AG04450 (cell line): ENCODE measurements at regions not wholly inside any gene's neighbourhood (a gene's known extent, or its start where the extent isn't known, plus 50 kb on each side); places are given as distances from the start of the nearest gene placed in this dataset.

Source experiments
- CTCF ChIA-PET: fragments of 300-600, 350-600 bp; formaldehyde crosslinking; extraction: SDS; loops from one replicate; lab custom pipeline; 2022; ENCODE audit warnings: antibody characterized with exemption, inconsistent platforms; lab: Charles Lee
- POLR2A ChIA-PET: fragments of 350-600 bp; formaldehyde crosslinking; extraction: SDS; loops from one replicate; lab custom pipeline; 2021; ENCODE audit warnings: antibody characterized with exemption, inconsistent platforms; lab: Yijun Ruan, JAX
- DNase-seq: peaks from one replicate; pipeline ENCODE4 v3.0.0-alpha.2; 2011; ENCODE audit warnings: low read depth, low spot score
- H3K27ac ChIP-seq: one replicate; pipeline ENCODE4 v1.5.1; 2012; ENCODE audit warnings: low read depth, low read length, control low read depth
- H3K27me3 ChIP-seq: one replicate; pipeline ENCODE4 v1.6.0; 2012; ENCODE audit warnings: low read length; ENCODE audit not compliant: control insufficient read depth, insufficient read depth
- H3K4me3 ChIP-seq: 2 replicates; pipeline ENCODE4 v1.5.1; 2011; ENCODE audit warnings: mild to moderate bottlenecking, low read depth, low read length, control low read depth
- H3K9me3 ChIP-seq: 2 replicates; pipeline ENCODE4 v1.5.1; 2012; ENCODE audit warnings: low read length; ENCODE audit not compliant: control insufficient read depth, insufficient read depth
- CTCF ChIP-seq: IDR thresholded peaks from 2 replicates; pipeline ENCODE4 v1.5.1; 2011; ENCODE audit warnings: low read depth, low read length, control low read depth, inconsistent platforms

GRCh38 chr6:163835439-163836171 lies 421.1 kb downstream of the QKI start:
- Histone ChIP-seq H3K9me3 (peaks cover 11% of the 10 kb centered on the region; the same call in 1 of the 2 replicates), H3K27me3 (no peaks in the 10 kb centered on the region), H3K4me3 (no peak overlapping the region), H3K27ac (no peak overlapping the region)
- no peak for TF ChIP-seq CTCF
- DNase-seq = no peak
- ChIA-PET POLR2A (no interaction called here), CTCF (no interaction called here)

GRCh38 chr6:163834226-163834970 lies 419.9 kb downstream of the QKI start:
- CTCF ChIA-PET = no interaction called here
- Histone ChIP-seq H3K27ac (no peak overlapping the region), H3K4me3 (no peak overlapping the region), H3K27me3 (no peaks in the 10 kb centered on the region), H3K9me3 (peaks cover 11% of the 10 kb centered on the region; the same call in 1 of the 2 replicates)
- POLR2A ChIA-PET = no interaction called here
- no peak for TF ChIP-seq CTCF
- DNase-seq = no peak

GRCh38 chr6:163831736-163832135 lies 417.2 kb downstream of the QKI start:
- H3K9me3 ChIP-seq = peaks cover 11% of the 10 kb centered on the region; the same call in 1 of the 2 replicates

GRCh38 chr6:163830641-163831040 lies 416.1 kb downstream of the QKI start:
- CTCF ChIA-PET = no interaction called here
- POLR2A ChIA-PET = no interaction called here
- no peak for DNase-seq
- peaks cover 11% of the 10 kb centered on the region; the same call in 1 of the 2 replicates for H3K9me3 ChIP-seq
- H3K4me3 ChIP-seq = no peak overlapping the region
- peaks cover 7% of the 10 kb centered on the region for H3K27me3 ChIP-seq
- no peak overlapping the region for H3K27ac ChIP-seq
- no peak for TF ChIP-seq CTCF

More at GRCh38 chr6:163831736-163832135, 417.2 kb downstream of the QKI start:
- DNase-seq = no peak
- Histone ChIP-seq H3K27me3 (peaks cover 3% of the 10 kb centered on the region), H3K4me3 (no peak overlapping the region), H3K27ac (no peak overlapping the region)
- TF ChIP-seq CTCF = no peak
- POLR2A ChIA-PET = no interaction called here
- CTCF ChIA-PET = no interaction called here
